ENCODE measurements at regions not wholly inside any gene's neighbourhood (a gene's known extent, or its start where the extent isn't known, plus 50 kb on each side); places are given as distances from the start of the nearest gene placed in this dataset.

DNA sequence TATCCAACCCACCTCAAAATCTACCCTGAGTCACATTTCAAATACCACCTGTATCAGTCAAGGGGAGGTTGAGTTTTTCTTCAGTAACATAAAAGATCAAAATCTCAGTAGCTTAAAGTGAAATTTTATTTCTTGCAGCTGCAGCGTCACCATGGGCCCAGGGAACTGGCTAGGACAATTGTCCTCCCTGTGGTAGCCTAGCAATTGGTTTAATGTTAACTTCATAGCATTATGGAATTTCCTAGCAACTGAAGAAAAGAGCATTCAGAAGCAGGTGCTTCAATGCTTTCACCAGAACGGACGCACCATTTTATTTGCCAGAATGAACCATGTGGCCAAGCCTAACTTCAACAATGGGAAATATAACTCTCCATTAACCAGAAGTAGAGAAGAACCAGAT is 359.3 kb upstream of the TSHZ3 start:
- Histone ChIP-seq H3K4me3 (ENCODE audit: extremely low read depth in 1 of 4, insufficient read depth in 2 of 4, low read depth in 3 of 4, low read length in 4 of 4) (no peak overlapping the region), H3K4me2 (ENCODE audit: insufficient read depth in 1 of 2, low read depth in 2 of 2, low read length in 2 of 2) (no peak overlapping the region), H2BK15ac (ENCODE audit: low read length) (no peak overlapping the region), H2BK20ac (ENCODE audit: low read length) (no peak overlapping the region), H3K27ac (ENCODE audit: low read depth, low read length) (no peak overlapping the region), H3K79me2 (ENCODE audit: control insufficient read depth in 1 of 2, insufficient read depth in 2 of 2, low read length in 2 of 2) (no peaks in the 10 kb centered on the region), H3K18ac (ENCODE audit: extremely low read depth, low read length) (no peak overlapping the region), H3K23ac (ENCODE audit: insufficient read length) (no peak overlapping the region), H4K8ac (ENCODE audit: extremely low read depth, insufficient read depth, low read length) (no peak overlapping the region), H3K23me2 (ENCODE audit: low read depth, low read length) (no peaks in the 10 kb centered on the region), H4K20me1 (replicated peaks in 1 of 2; ENCODE audit: control insufficient read depth in 1 of 2, insufficient read depth in 2 of 2, low read length in 2 of 2) (no peaks in the 10 kb centered on the region), H4K91ac (replicated peaks; ENCODE audit: insufficient read length, low read length) (no peak overlapping the region), H3K36me3 (ENCODE audit: control insufficient read depth in 2 of 4, insufficient read depth in 4 of 4, low read length in 3 of 4) (no peaks in the 10 kb centered on the region), H2BK5ac (ENCODE audit: low read depth, low read length) (no peak overlapping the region), H2BK120ac (replicated peaks; ENCODE audit: low read depth, low read length) (no peak overlapping the region), H2AK5ac (ENCODE audit: low read depth, low read length) (no peak overlapping the region), H3K4me1 (replicated peaks in 1 of 4; ENCODE audit: control insufficient read depth in 3 of 4, insufficient read depth in 4 of 4, low read length in 3 of 4) (no peaks in the 10 kb centered on the region), H4K5ac (ENCODE audit: insufficient read length, low read depth, low read length) (no peak overlapping the region), H2BK12ac (ENCODE audit: low read depth, low read length) (no peak overlapping the region), H3K14ac (ENCODE audit: insufficient read length) (no peak overlapping the region), H3K9me3 (ENCODE audit: insufficient read depth in 2 of 2, low read depth in 1 of 2, low read length in 1 of 2) (no peaks in the 10 kb centered on the region), H3K79me1 (ENCODE audit: low read depth, low read length) (no peaks in the 10 kb centered on the region), H2AFZ (ENCODE audit: low read length) (no peak overlapping the region), H3K56ac (replicated peaks; ENCODE audit: insufficient read length, low read depth, low read length) (no peak overlapping the region), H3K27me3 (replicated peaks in 1 of 4; ENCODE audit: control insufficient read depth in 3 of 4, extremely low read depth in 1 of 4, insufficient read depth in 3 of 4, low read length in 3 of 4) (no peaks in the 10 kb centered on the region), H3K4ac (replicated peaks; ENCODE audit: insufficient read length, low read depth, low read length) (no peak overlapping the region), H3K9ac (replicated peaks in 1 of 4; ENCODE audit: extremely low read depth in 1 of 4, low read depth in 3 of 4, low read length in 3 of 4) (no peak overlapping the region)
- DNase-seq (ENCODE audit: low read depth in 1 of 2, low spot score in 2 of 2) (no peak), FAIRE-seq (no peak)
- ChIA-PET POLR2A (ENCODE audit: partially characterized antibody) (no interaction called here), CTCF (ENCODE audit: partially characterized antibody) (no interaction called here)
- 96% methylated on average over 3 of the region's 3 CpGs; no CpG with 5 or more reads in 1 of the 2 experiments for WGBS, 2 experiments (ENCODE audit: extremely low coverage in 1 of 2, insufficient coverage in 1 of 2, insufficient read length in 1 of 2, insufficient replicate concordance in 2 of 2, low coverage in 1 of 2, low lambda C conversion rate in 2 of 2, missing lambda C conversion rate in 1 of 2)
- TF ChIP-seq RXRA (IDR thresholded peaks at IDR 0.05; ENCODE audit: insufficient read depth, low read depth, low read length) (no peak), NANOG (IDR thresholded peaks at IDR 0.05; ENCODE audit: insufficient read depth, low read depth, low read length, poor library complexity, severe bottlenecking) (no peak), KDM1A (IDR thresholded peaks at IDR 0.05; ENCODE audit: borderline replicate concordance, low read length) (no peak), RAD21 (IDR thresholded peaks at IDR 0.05 in 1 of 2, conservative IDR thresholded peaks at IDR 0.05 in 1 of 2; ENCODE audit: low read depth in 2 of 2, low read length in 2 of 2) (no peak), SUZ12 (IDR thresholded peaks at IDR 0.05; ENCODE audit: low read length) (no peak), POU5F1 (IDR thresholded peaks at IDR 0.05; ENCODE audit: low read depth, low read length) (no peak), KDM4A (IDR thresholded peaks at IDR 0.05; ENCODE audit: low read depth, low read length, severe bottlenecking) (no peak), RFX5 (IDR thresholded peaks at IDR 0.05; ENCODE audit: borderline replicate concordance, low read depth, low read length) (no peak), POLR2A (IDR thresholded peaks at IDR 0.05; ENCODE audit: control extremely low read depth in 1 of 2, low read depth in 2 of 2, low read length in 2 of 2) (no peak), TEAD4 (IDR thresholded peaks at IDR 0.05; ENCODE audit: low read depth, low read length) (no peak), CREB1 (IDR thresholded peaks at IDR 0.05) (no peak), MAFK (IDR thresholded peaks at IDR 0.05; ENCODE audit: low read depth, low read length) (no peak), GABPA (IDR thresholded peaks at IDR 0.05; ENCODE audit: borderline replicate concordance, insufficient read depth, low read length) (no peak), CHD1 (IDR thresholded peaks at IDR 0.05; ENCODE audit: low read depth, low read length) (no peak)
- TF ChIP-seq, protein P1, sequence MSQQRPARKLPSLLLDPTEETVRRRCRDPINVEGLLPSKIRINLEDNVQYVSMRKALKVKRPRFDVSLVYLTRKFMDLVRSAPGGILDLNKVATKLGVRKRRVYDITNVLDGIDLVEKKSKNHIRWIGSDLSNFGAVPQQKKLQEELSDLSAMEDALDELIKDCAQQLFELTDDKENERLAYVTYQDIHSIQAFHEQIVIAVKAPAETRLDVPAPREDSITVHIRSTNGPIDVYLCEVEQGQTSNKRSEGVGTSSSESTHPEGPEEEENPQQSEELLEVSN (IDR thresholded peaks at IDR 0.05) = no peak
